Brain microvascular endothelial cell (primary cell): ENCODE measurements at regions not wholly inside any gene's neighbourhood (a gene's known extent, or its start where the extent isn't known, plus 50 kb on each side); places are given as distances from the start of the nearest gene placed in this dataset.
A peak's percentile ranks its signal among the peaks of the same experiment; 100 is the strongest.

Source experiments
- DNase-seq: peaks from one replicate; pipeline ENCODE4 v3.0.0-alpha.2; 2020
- H3K27ac ChIP-seq: fragments of 250-450 bp; sonication (Bioruptor Pico); 2 replicates; pipeline ENCODE4 v1.5.1; 2020; ENCODE audit warnings: mild to moderate bottlenecking, moderate library complexity
- H3K27me3 ChIP-seq: fragments of 250-450 bp; sonication (Bioruptor Pico); replicated peaks from 2 replicates; pipeline ENCODE4 v1.5.1; 2020; ENCODE audit warnings: mild to moderate bottlenecking
- H3K36me3 ChIP-seq: fragments of 250-450 bp; sonication (Bioruptor Pico); replicated peaks from 2 replicates; pipeline ENCODE4 v1.5.1; 2020; ENCODE audit warnings: mild to moderate bottlenecking
- H3K4me3 ChIP-seq: 2 replicates; pipeline ENCODE4 v1.5.1; 2011; ENCODE audit warnings: low read depth, mild to moderate bottlenecking, control low read depth, low read length, moderate library complexity
- in situ Hi-C: cut with HindIII; loops from 2 replicates; pipeline ENCODE4 v1.10.0; 2017; ENCODE audit warnings: low sequenced_read_pairs, low pct_ligation_motif_present
- TF ChIP-seq, protein P1 (sequence below): IDR thresholded peaks from 2 replicates; pipeline ENCODE4 v1.5.1; 2011; ENCODE audit warnings: low read depth, mild to moderate bottlenecking, moderate library complexity, low read length, control low read depth, inconsistent platforms; ENCODE audit errors: missing control alignments

DNA sequence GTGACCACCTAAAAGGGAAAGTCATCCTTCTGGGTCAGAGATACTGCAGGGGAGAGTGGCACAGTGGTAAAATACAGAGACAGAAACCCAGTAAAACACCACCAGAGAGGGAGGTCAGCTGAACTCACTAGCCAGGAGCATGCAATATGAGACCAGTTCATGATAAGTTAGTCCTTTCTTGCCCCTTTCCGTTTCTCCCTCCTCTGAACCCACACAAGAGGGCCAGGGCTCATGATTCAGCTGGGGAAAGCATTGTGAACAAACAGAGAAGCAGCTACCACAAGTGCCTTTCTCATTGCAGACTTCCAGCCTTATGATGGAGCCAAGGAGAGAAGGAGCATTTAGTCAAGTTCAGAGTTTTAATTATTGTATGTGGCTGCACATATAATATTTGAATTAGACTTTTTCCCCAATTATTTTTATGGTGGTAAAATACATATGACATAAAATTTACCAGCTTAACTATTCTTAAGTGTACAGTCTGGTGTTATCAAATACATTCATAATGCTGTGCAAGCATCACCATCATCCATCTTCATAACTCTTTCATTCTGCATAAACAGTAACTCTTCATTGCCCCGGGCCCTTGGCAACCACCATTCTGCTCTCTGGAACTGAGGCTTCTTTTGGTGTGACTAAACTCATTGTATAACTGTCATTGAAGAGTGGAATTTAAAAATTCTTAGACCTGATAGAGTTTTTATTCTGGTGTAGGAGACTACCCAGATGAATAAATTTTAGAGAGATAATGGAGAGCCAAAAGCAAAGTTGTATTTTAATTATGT, 114.6 kb downstream of the DDIT4L start:
- H3K36me3 ChIP-seq, result no peaks in the 10 kb centered on the region
- in situ Hi-C loops, result no loop called here
- H3K27ac ChIP-seq, result no peak overlapping the region
- H3K27me3 ChIP-seq, result no peaks in the 10 kb centered on the region
- H3K4me3 ChIP-seq, result no peak overlapping the region
- TF ChIP-seq, protein P1, sequence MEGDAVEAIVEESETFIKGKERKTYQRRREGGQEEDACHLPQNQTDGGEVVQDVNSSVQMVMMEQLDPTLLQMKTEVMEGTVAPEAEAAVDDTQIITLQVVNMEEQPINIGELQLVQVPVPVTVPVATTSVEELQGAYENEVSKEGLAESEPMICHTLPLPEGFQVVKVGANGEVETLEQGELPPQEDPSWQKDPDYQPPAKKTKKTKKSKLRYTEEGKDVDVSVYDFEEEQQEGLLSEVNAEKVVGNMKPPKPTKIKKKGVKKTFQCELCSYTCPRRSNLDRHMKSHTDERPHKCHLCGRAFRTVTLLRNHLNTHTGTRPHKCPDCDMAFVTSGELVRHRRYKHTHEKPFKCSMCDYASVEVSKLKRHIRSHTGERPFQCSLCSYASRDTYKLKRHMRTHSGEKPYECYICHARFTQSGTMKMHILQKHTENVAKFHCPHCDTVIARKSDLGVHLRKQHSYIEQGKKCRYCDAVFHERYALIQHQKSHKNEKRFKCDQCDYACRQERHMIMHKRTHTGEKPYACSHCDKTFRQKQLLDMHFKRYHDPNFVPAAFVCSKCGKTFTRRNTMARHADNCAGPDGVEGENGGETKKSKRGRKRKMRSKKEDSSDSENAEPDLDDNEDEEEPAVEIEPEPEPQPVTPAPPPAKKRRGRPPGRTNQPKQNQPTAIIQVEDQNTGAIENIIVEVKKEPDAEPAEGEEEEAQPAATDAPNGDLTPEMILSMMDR, result no peak
- DNase-seq, result no peak

DNA sequence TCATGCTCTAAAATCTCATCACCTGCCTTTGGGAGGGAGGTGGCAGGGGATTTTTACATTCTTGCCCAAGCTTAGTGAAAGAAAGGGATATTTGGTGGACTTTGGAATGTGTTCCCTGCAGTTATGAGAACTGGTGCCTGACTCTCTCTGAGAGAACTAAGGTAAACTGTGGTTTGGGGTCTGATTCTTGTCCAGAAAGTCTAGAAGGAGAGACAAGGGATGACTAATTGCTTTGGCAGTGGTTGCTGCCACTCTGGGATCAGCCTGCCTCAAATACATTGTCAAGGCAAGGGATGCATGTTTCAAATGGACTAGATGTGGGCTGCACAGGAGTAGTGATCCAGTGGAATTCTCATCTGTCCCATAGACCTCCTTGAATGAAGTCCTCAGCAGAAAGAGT, 115.2 kb downstream of the DDIT4L start:
- no peak overlapping the region for H3K27ac ChIP-seq
- in situ Hi-C loops, result no loop called here
- no peaks in the 10 kb centered on the region for H3K27me3 ChIP-seq
- H3K4me3 ChIP-seq, result no peak overlapping the region
- TF ChIP-seq, protein P1, result no peak
- no peaks in the 10 kb centered on the region for H3K36me3 ChIP-seq
- DNase-seq, result peak; percentile 27

DNA sequence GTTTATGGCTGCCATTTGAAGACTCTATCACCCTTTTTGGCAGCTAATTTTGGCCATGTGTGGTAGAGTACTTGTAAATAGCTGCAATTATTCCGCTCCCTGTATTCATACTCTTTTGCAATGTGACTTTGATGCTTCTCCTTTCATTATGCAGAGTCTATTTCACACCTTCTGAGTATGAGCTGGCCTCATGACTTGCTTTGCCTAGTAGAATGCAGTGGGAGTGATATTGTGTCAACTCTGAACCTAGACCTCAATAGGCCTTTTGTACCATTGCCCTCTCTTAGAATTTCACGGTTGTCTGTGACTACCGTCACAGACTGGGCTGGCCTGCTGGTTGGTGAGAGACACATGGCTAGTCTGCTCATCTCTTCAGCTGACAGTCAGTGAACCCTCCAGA, 118.8 kb downstream of the DDIT4L start:
- in situ Hi-C loops, result no loop called here

DNA sequence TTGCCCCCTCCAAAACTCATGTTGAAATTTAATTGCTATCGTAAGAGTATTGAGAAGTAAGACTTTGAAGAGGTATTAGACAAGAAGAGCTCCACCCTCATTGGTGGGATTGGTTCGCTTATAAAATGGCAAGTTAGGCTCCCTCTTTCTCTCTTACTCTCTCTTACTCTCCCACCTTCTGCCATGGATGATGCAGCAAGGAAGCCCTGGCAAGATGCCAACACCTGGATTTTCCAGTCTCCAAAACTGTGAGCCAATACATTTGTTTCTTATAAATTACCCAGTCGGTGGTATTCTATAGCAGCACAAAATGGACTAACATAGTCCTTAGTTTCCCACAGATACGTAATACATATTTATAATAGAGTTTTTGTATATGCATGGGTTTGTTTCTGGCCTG, 119.4 kb downstream of the DDIT4L start:
- Histone ChIP-seq H3K36me3 (no peaks in the 10 kb centered on the region), H3K27me3 (no peaks in the 10 kb centered on the region), H3K27ac (no peak overlapping the region), H3K4me3 (no peak overlapping the region)
- TF ChIP-seq, protein P1, result no peak
- in situ Hi-C loops, result no loop called here
- no peak for DNase-seq

More for the DNA sequence above, 118.8 kb downstream of the DDIT4L start:
- no peak overlapping the region for H3K27ac ChIP-seq
- no peaks in the 10 kb centered on the region for H3K36me3 ChIP-seq
- no peaks in the 10 kb centered on the region for H3K27me3 ChIP-seq
- TF ChIP-seq, protein P1, result no peak
- H3K4me3 ChIP-seq, result no peak overlapping the region
- no peak for DNase-seq

DNA sequence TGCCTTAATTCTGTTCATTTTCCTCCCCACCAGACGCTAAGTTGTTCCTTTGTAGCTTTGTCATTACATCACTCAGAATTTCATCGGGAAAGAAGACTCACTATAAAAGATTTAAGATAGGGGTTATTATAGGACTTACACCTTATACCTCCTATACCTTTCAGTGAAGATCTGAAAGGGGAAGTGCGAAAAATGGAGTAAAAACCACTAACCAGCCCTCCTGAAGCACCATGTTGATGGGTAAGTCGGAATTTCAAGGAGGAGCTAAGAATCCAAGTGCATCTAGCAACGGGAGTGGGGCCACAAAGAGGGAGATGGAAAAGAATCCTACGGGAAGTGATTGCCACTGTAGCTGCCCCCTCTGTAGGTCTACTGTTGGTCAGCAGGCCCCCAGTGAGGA, 119.1 kb upstream of the H2AZ1 start:
- TF ChIP-seq, protein P1, result no peak
- Histone ChIP-seq H3K27ac (no peak overlapping the region), H3K4me3 (no peak overlapping the region), H3K36me3 (no peaks in the 10 kb centered on the region), H3K27me3 (no peaks in the 10 kb centered on the region)
- DNase-seq, result no peak
- in situ Hi-C loops, result no loop called here

DNA sequence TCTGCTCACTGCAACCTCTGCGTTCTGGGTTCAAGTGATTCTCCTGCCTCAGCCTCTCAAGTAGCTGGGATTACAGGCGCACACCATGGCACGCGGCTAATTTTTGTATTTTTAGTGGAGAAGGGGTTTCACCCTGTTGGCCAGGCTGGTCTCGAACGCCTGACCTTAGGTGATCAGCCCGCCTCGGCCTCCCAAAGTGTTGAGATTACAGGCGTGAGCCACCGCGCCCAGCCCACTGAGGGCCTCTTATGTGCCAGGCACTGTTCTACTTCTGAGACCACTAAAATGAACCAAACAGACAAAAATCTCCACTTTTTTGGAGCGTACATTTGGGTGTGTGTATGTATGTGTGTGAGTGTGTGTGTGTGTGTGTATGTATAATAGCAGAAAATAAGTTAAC, 117.2 kb upstream of the H2AZ1 start:
- TF ChIP-seq, protein P1, result no peak

More for the DNA sequence above, 117.2 kb upstream of the H2AZ1 start:
- H3K4me3 ChIP-seq, result no peak overlapping the region
- DNase-seq, result no peak
- no peaks in the 10 kb centered on the region for H3K36me3 ChIP-seq
- in situ Hi-C loops, result no loop called here
- no peak overlapping the region for H3K27ac ChIP-seq
- H3K27me3 ChIP-seq, result no peaks in the 10 kb centered on the region
